Smooth muscle cell (in vitro differentiated cells): ENCODE measurements at regions not wholly inside any gene's neighbourhood (a gene's known extent, or its start where the extent isn't known, plus 50 kb on each side); places are given as distances from the start of the nearest gene placed in this dataset.

Experiments
- DNase-seq: peaks from one replicate; lab custom pipeline; 2025; ENCODE audit not compliant: unreplicated experiment; lab: John Stamatoyannopoulos, UW
- H2AFZ ChIP-seq: fragments of 200-600 bp; sonication (generic); 2 replicates; pipeline ENCODE4 v1.6.0; 2016; ENCODE audit warnings: antibody characterized with exemption, low read depth, mild to moderate bottlenecking
- H3F3A ChIP-seq: fragments of 200-600 bp; sonication (generic); 2 replicates; pipeline ENCODE4 v1.6.0; 2017; ENCODE audit warnings: antibody characterized with exemption, low read depth
- H3K27ac ChIP-seq: fragments of 200-600 bp; sonication (generic); 2 replicates; pipeline ENCODE4 v1.5.1; 2016; ENCODE audit warnings: low read depth, mild to moderate bottlenecking
- H3K27me3 ChIP-seq: fragments of 200-600 bp; sonication (generic); 2 replicates; pipeline ENCODE4 v1.6.1; 2016; ENCODE audit warnings: low read depth, mild to moderate bottlenecking
- H3K36me3 ChIP-seq: fragments of 200-600 bp; sonication (generic); 2 replicates; pipeline ENCODE4 v1.5.1; 2016; ENCODE audit warnings: low read depth
- H3K4me1 ChIP-seq: fragments of 200-600 bp; sonication (generic); 2 replicates; pipeline ENCODE4 v1.5.1; 2016; ENCODE audit warnings: low read depth
- H3K4me2 ChIP-seq: fragments of 200-600 bp; sonication (generic); 2 replicates; pipeline ENCODE4 v1.6.0; 2016; ENCODE audit warnings: mild to moderate bottlenecking
- H3K4me3 ChIP-seq: fragments of 200-600 bp; sonication (generic); 2 replicates; pipeline ENCODE4 v1.5.1; 2016; ENCODE audit warnings: mild to moderate bottlenecking
- H3K79me2 ChIP-seq: fragments of 200-600 bp; sonication (generic); 2 replicates; pipeline ENCODE4 v1.6.0; 2016; ENCODE audit warnings: low read depth, mild to moderate bottlenecking
- H3K9ac ChIP-seq: fragments of 200-600 bp; sonication (generic); 2 replicates; pipeline ENCODE4 v1.6.0; 2016; ENCODE audit warnings: low read depth
- H3K9me3 ChIP-seq: fragments of 200-600 bp; sonication (generic); replicated peaks from 2 replicates; pipeline ENCODE4 v1.5.1; 2016; ENCODE audit warnings: low read depth
- H4K20me1 ChIP-seq: fragments of 200-600 bp; sonication (generic); 2 replicates; pipeline ENCODE4 v1.6.0; 2016; ENCODE audit warnings: low read depth
- WGBS: methylation state at CpG from one replicate; pipeline ENCODE4 v1.1.7; 2016; ENCODE audit warnings: low lambda C conversion rate; 5-methylcytosine and 5-hydroxymethylcytosine counted together
- TF ChIP-seq, protein P1 (sequence below): fragments of 200-600 bp; sonication (generic); IDR thresholded peaks from 2 replicates; pipeline ENCODE4 v1.5.1; 2017; ENCODE audit warnings: borderline replicate concordance, mild to moderate bottlenecking, antibody characterized with exemption; ENCODE audit not compliant: insufficient read depth, poor library complexity, severe bottlenecking

DNA sequence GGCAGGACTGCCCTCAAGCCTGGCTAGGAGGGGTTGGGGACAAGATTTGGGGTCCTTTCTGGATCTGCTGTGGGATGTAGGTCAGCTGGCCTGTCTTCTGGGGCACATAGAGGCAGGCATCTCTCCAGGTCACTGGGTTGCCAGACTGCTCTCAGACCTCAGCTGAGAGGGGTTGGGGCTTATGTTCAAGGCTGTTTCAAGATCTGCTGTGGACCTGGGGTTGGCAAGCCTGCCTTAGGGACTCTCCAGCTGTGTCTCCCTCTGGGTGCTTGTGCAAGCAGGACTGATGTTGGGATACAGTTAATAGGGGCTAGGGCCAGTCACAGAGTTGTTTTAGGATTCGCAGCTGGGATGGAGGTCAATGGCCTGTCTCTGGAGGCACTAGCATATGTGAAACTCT is 363.0 kb upstream of the ST6GAL2 start:
- H3K79me2 ChIP-seq: no peaks in the 10 kb centered on the region
- H3K9ac ChIP-seq: no peak overlapping the region
- no peak overlapping the region for H3K27ac ChIP-seq
- no peaks in the 10 kb centered on the region for H3K9me3 ChIP-seq
- TF ChIP-seq, protein P1, sequence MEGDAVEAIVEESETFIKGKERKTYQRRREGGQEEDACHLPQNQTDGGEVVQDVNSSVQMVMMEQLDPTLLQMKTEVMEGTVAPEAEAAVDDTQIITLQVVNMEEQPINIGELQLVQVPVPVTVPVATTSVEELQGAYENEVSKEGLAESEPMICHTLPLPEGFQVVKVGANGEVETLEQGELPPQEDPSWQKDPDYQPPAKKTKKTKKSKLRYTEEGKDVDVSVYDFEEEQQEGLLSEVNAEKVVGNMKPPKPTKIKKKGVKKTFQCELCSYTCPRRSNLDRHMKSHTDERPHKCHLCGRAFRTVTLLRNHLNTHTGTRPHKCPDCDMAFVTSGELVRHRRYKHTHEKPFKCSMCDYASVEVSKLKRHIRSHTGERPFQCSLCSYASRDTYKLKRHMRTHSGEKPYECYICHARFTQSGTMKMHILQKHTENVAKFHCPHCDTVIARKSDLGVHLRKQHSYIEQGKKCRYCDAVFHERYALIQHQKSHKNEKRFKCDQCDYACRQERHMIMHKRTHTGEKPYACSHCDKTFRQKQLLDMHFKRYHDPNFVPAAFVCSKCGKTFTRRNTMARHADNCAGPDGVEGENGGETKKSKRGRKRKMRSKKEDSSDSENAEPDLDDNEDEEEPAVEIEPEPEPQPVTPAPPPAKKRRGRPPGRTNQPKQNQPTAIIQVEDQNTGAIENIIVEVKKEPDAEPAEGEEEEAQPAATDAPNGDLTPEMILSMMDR: no peak
- no peaks in the 10 kb centered on the region for H3K4me1 ChIP-seq
- H2AFZ ChIP-seq: no peak overlapping the region
- H3K4me3 ChIP-seq: no peak overlapping the region
- no peaks in the 10 kb centered on the region for H3K36me3 ChIP-seq
- no peak for DNase-seq
- no peaks in the 10 kb centered on the region for H3F3A ChIP-seq
- H4K20me1 ChIP-seq: no peaks in the 10 kb centered on the region
- no peaks in the 10 kb centered on the region for H3K27me3 ChIP-seq
- H3K4me2 ChIP-seq: no peak overlapping the region
- WGBS: 96% methylated on average over 1 of the region's 1 CpG

DNA sequence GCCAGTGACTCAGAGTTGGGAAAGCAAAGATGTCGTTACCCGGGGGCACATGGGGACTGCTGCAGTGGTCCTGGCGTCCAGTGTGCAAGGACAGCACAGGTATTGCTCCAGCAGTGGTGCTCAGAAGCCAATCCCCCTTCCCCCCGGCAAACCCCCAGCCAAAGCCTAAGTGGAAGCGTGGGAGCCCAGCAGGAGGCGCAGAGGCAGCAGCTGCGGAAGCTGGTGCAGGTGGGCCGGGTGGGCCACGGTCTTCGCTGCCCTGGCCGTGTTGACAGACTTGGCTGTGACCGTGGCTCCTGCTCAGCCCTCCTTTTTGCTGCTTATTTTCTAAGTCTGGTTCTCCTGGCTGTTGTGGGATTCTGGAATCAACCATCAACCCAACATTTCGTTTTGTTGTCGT is 369.8 kb upstream of the ST6GAL2 start:
- 96% methylated on average over 14 of the region's 14 CpGs for WGBS
- Histone ChIP-seq H3F3A (no peaks in the 10 kb centered on the region), H2AFZ (no peak overlapping the region), H3K27me3 (no peaks in the 10 kb centered on the region), H3K4me1 (no peaks in the 10 kb centered on the region), H4K20me1 (no peaks in the 10 kb centered on the region), H3K36me3 (no peaks in the 10 kb centered on the region), H3K4me2 (no peak overlapping the region), H3K79me2 (no peaks in the 10 kb centered on the region), H3K9ac (no peak overlapping the region), H3K9me3 (no peaks in the 10 kb centered on the region), H3K27ac (no peak overlapping the region), H3K4me3 (no peak overlapping the region)
- DNase-seq: no peak
- TF ChIP-seq, protein P1: no peak

DNA sequence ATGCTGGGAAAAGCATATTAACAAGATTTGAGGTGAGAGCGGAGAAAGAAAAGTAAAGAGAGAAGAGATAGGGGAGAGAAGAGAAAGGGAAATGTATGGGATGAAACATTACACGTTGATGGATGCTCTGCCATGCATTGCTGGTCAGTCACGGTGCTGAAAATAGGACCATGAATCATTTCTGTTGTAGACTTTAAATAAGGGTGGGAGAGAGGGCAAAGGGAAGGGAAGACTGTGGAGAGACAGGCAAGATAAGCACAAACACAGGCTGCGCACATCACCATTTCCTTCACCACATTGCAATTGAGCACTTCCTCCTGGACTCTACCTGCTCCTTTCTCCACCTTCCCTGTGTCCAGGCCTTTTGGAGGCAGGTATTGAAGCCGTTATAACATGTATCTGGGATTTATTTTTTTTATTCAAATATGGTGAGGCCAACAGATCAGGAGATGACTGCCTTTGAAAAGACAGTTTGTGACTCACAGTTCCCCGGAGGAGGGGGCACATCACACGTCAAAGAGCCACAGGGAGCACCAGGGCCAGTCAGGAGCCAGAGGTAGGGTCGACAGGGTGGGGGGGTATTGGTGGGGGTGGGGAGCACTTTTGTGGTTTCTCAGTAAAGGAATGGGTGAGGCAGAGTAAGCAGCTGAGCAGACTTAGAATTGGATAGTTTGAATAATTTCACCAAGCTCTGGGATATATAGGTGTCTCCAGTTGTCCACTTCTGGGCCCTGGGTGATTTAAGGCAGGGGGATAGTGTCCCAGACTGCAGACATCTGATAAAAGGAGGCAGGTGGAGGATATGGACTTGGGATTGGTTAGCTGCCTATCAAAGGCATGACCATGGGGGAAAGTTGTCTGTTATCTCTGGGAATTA is 372.8 kb upstream of the ST6GAL2 start:
- Histone ChIP-seq H4K20me1 (no peaks in the 10 kb centered on the region), H3K9ac (no peak overlapping the region), H3K4me3 (no peak overlapping the region), H3K4me2 (no peak overlapping the region), H3K27ac (no peak overlapping the region), H2AFZ (no peak overlapping the region), H3K9me3 (no peaks in the 10 kb centered on the region), H3K27me3 (no peaks in the 10 kb centered on the region), H3K79me2 (no peaks in the 10 kb centered on the region), H3K4me1 (no peaks in the 10 kb centered on the region), H3F3A (no peaks in the 10 kb centered on the region), H3K36me3 (no peaks in the 10 kb centered on the region)
- DNase-seq: no peak
- WGBS: 60% methylated on average over 8 of the region's 8 CpGs
- TF ChIP-seq, protein P1: no peak
